ENCODE measurements at regions not wholly inside any gene's neighbourhood (a gene's known extent, or its start where the extent isn't known, plus 50 kb on each side); places are given as distances from the start of the nearest gene placed in this dataset.

DNA sequence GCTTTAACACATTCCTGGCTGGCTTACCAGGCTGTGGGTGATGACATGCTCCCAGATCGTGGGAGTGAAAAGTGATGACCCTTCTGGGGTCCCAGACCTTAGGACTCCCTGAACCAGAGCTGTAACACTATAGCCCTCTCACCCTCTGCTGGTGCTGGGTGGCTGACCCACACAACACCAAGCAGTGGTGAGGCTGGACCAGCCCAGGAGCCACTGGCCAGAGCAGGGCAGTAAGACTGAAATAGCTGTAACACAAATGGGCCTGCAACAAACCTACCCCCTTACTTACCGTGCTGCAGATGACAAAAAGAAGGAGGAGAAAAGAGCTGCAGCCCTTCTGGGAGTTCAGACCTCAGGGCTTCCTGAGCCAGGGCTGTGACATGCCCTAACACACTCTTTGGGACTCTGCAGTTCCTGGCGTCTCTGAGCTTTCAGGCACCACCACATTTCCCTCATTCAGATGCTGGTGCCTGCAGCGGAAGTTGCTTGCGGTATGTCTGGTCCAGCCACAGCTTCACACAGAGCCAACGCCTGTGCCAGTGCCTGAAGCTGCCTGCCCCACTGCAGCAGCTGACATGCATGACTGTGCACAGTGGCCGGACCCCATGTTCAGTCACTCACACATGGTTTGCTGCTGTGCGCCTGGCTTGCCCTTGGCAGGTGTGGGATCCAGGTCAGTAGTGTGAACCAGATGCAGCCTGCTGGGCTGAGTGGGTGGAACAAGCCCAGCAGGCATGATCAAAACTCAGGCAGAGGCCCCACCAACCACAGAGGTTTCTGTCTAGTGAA is 1247.4 kb downstream of the EFNA5 start:
- TF ChIP-seq, protein P1, sequence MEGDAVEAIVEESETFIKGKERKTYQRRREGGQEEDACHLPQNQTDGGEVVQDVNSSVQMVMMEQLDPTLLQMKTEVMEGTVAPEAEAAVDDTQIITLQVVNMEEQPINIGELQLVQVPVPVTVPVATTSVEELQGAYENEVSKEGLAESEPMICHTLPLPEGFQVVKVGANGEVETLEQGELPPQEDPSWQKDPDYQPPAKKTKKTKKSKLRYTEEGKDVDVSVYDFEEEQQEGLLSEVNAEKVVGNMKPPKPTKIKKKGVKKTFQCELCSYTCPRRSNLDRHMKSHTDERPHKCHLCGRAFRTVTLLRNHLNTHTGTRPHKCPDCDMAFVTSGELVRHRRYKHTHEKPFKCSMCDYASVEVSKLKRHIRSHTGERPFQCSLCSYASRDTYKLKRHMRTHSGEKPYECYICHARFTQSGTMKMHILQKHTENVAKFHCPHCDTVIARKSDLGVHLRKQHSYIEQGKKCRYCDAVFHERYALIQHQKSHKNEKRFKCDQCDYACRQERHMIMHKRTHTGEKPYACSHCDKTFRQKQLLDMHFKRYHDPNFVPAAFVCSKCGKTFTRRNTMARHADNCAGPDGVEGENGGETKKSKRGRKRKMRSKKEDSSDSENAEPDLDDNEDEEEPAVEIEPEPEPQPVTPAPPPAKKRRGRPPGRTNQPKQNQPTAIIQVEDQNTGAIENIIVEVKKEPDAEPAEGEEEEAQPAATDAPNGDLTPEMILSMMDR (IDR thresholded peaks at IDR 0.05; ENCODE audit: insufficient read depth, low read depth, low read length): no peak
- no peak for TF ChIP-seq EZH2 (IDR thresholded peaks at IDR 0.05; ENCODE audit: insufficient read depth, low read length)

All from astrocyte (in vitro differentiated cells and primary cell).